IMR-90 (cell line): ENCODE measurements at regions not wholly inside any gene's neighbourhood (a gene's known extent, or its start where the extent isn't known, plus 50 kb on each side); places are given as distances from the start of the nearest gene placed in this dataset.

Source experiments
- CTCF ChIP-seq: conservative IDR thresholded peaks from 2 replicates; pipeline ENCODE4 v1.5.1; 2012; ENCODE audit warnings: mild to moderate bottlenecking, low read depth, low read length, improper control_type of control experiment
- ELK1 ChIP-seq: fragments of 150-350 bp; IDR thresholded peaks from 2 replicates; pipeline ENCODE4 v1.6.1; 2016; ENCODE audit warnings: low read depth, mild to moderate bottlenecking, low read length, moderate library complexity, borderline replicate concordance
- FOS ChIP-seq: fragments of 150-350 bp; IDR thresholded peaks from 2 replicates; pipeline ENCODE4 v1.6.1; 2016; ENCODE audit warnings: low read depth, low read length
- MAZ ChIP-seq: IDR thresholded peaks from 2 replicates; pipeline ENCODE4 v1.6.1; 2012; ENCODE audit warnings: low read depth, mild to moderate bottlenecking, low read length, improper control_type of control experiment, moderate library complexity, borderline replicate concordance
- MXI1 ChIP-seq: IDR thresholded peaks from 2 replicates; pipeline ENCODE4 v1.6.1; 2012; ENCODE audit warnings: low read depth, mild to moderate bottlenecking, low read length, moderate library complexity, borderline replicate concordance
- POLR2A ChIP-seq: IDR thresholded peaks from 2 replicates; pipeline ENCODE4 v1.6.1; 2012; ENCODE audit warnings: mild to moderate bottlenecking, low read depth, low read length
- RAD21 ChIP-seq: IDR thresholded peaks from 2 replicates; pipeline ENCODE4 v1.6.1; 2012; ENCODE audit warnings: low read length, improper control_type of control experiment
- USF2 ChIP-seq: fragments of 150-350 bp; IDR thresholded peaks from 2 replicates; pipeline ENCODE4 v1.6.1; 2017; ENCODE audit warnings: mild to moderate bottlenecking, antibody characterized with exemption, low read length, low read depth

- no peak for TF ChIP-seq CTCF
- no peak for TF ChIP-seq POLR2A
- TF ChIP-seq MXI1, result no peak
- TF ChIP-seq FOS, result peak; percentile 32; the same call in 1 of the 2 replicates
- no peak for TF ChIP-seq USF2
- TF ChIP-seq ELK1, result no peak
- no peak for TF ChIP-seq RAD21
- no peak for TF ChIP-seq MAZ
These were observed 353.0 kb downstream of the KCTD12 start for GRCh38 chr13:76533251-76533650.
